SK-N-SH treated with all-trans-retinoic acid at 6 μM for 48 hours (cell line): ENCODE measurements at regions not wholly inside any gene's neighbourhood (a gene's known extent, or its start where the extent isn't known, plus 50 kb on each side); places are given as distances from the start of the nearest gene placed in this dataset.

Experiments
- ATAC-seq: fragments of 200-7000 bp; cut with Tn5 transposase; 3 replicates; pipeline ENCODE4 v1.9.1; 2020; ENCODE audit warnings: mild to moderate bottlenecking, moderate library complexity
- ARNTL ChIP-seq: fragments of 450-650 bp; formaldehyde crosslinking; IDR thresholded peaks from 2 replicates; pipeline ENCODE4 v1.5.0; 2020; ENCODE audit warnings: low read depth, mild to moderate bottlenecking, moderate library complexity, borderline replicate concordance
- BACH2 ChIP-seq: fragments of 250-450 bp; sonication (Bioruptor Pico); IDR thresholded peaks from 2 replicates; pipeline ENCODE4 v1.9.0; 2021; ENCODE audit warnings: mild to moderate bottlenecking, borderline replicate concordance
- CSDC2 ChIP-seq: fragments of 250-450 bp; sonication (Bioruptor Pico); IDR thresholded peaks from 2 replicates; pipeline ENCODE4 v1.5.0; 2020; ENCODE audit warnings: mild to moderate bottlenecking, moderate library complexity
- CSRNP3 ChIP-seq: fragments of 250-450 bp; sonication (Bioruptor Pico); IDR thresholded peaks from 2 replicates; pipeline ENCODE4 v1.5.1; 2021; ENCODE audit warnings: mild to moderate bottlenecking, moderate library complexity
- ESRRG ChIP-seq: fragments of 250-450 bp; sonication (Bioruptor Pico); IDR thresholded peaks from 2 replicates; pipeline ENCODE4 v1.6.1; 2021; ENCODE audit warnings: mild to moderate bottlenecking
- ISL1 ChIP-seq: fragments of 250-450 bp; sonication (Bioruptor Pico); IDR thresholded peaks from 2 replicates; pipeline ENCODE4 v2.1.2; 2022; ENCODE audit warnings: mild to moderate bottlenecking, moderate library complexity
- OSR1 ChIP-seq: fragments of 250-450 bp; sonication (Bioruptor Pico); IDR thresholded peaks from 2 replicates; pipeline ENCODE4 v1.8.0; 2022; ENCODE audit warnings: moderate library complexity, mild to moderate bottlenecking, inconsistent platforms
- PATZ1 ChIP-seq: fragments of 250-450 bp; sonication (Bioruptor Pico); IDR thresholded peaks from 2 replicates; pipeline ENCODE4 v1.8.0; 2020; ENCODE audit warnings: mild to moderate bottlenecking, moderate library complexity, borderline replicate concordance
- POU6F1 ChIP-seq: fragments of 250-450 bp; sonication (Bioruptor Pico); IDR thresholded peaks from 2 replicates; pipeline ENCODE4 v1.8.0; 2021; ENCODE audit warnings: low read depth, mild to moderate bottlenecking, moderate library complexity, borderline replicate concordance
- PPARA ChIP-seq: fragments of 250-450 bp; sonication (Bioruptor Pico); IDR thresholded peaks from 2 replicates; pipeline ENCODE4 v1.5.0; 2020; ENCODE audit warnings: mild to moderate bottlenecking, borderline replicate concordance
- RARB ChIP-seq: fragments of 250-450 bp; sonication (Bioruptor Pico); IDR thresholded peaks from 2 replicates; pipeline ENCODE4 v1.8.0; 2021; ENCODE audit warnings: mild to moderate bottlenecking, moderate library complexity
- SNAI2 ChIP-seq: fragments of 250-450 bp; sonication (Bioruptor Pico); IDR thresholded peaks from 2 replicates; pipeline ENCODE4 v1.5.0; 2020; ENCODE audit warnings: mild to moderate bottlenecking, moderate library complexity
- TCF4 ChIP-seq: fragments of 250-450 bp; sonication (Bioruptor Pico); IDR thresholded peaks from 2 replicates; pipeline ENCODE4 v1.8.0; 2021; ENCODE audit warnings: mild to moderate bottlenecking, moderate library complexity, borderline replicate concordance
- TOX ChIP-seq: fragments of 250-450 bp; sonication (Bioruptor Pico); IDR thresholded peaks from 2 replicates; pipeline ENCODE4 v1.8.0; 2021; ENCODE audit warnings: mild to moderate bottlenecking, moderate library complexity, borderline replicate concordance
- TSHZ2 ChIP-seq: fragments of 250-450 bp; sonication (Bioruptor Pico); IDR thresholded peaks from 2 replicates; pipeline ENCODE4 v1.5.0; 2020; ENCODE audit warnings: mild to moderate bottlenecking, moderate library complexity
- ZC3H10 ChIP-seq: fragments of 250-450 bp; sonication (Bioruptor Pico); IDR thresholded peaks from 2 replicates; pipeline ENCODE4 v1.5.1; 2021; ENCODE audit warnings: mild to moderate bottlenecking, moderate library complexity
- ZFP3 ChIP-seq: fragments of 250-450 bp; sonication (Bioruptor Pico); IDR thresholded peaks from 2 replicates; pipeline ENCODE4 v1.5.0; 2020; ENCODE audit warnings: mild to moderate bottlenecking, moderate library complexity
- ZFP30 ChIP-seq: fragments of 450-650 bp; formaldehyde crosslinking; IDR thresholded peaks from 2 replicates; pipeline ENCODE4 v1.5.0; 2022; ENCODE audit warnings: mild to moderate bottlenecking, moderate library complexity
- ZNF70 ChIP-seq: fragments of 450-650 bp; formaldehyde crosslinking; IDR thresholded peaks from 2 replicates; pipeline ENCODE4 v1.5.0; 2020; ENCODE audit warnings: mild to moderate bottlenecking, moderate library complexity

GRCh38 chr7:156115582-156115981, 303.3 kb upstream of the SHH start (continued):
- TF ChIP-seq TSHZ2 (no peak), CSDC2 (no peak), ZNF70 (CRISPR knock-in tag) (no peak), ARNTL (CRISPR knock-in tag) (no peak), TCF4 (CRISPR knock-in tag) (no peak), PPARA (CRISPR knock-in tag) (no peak)

- ATAC-seq: no peak
- TF ChIP-seq OSR1 (CRISPR knock-in tag): no peak
- no peak for TF ChIP-seq RARB (CRISPR knock-in tag)
- TF ChIP-seq ESRRG (CRISPR knock-in tag): no peak
- no peak for TF ChIP-seq PPARA (CRISPR knock-in tag)
- TF ChIP-seq BACH2: no peak
Measured at GRCh38 chr7:156113731-156114130, 301.5 kb upstream of the SHH start.

GRCh38 chr7:156109988-156110387, 297.7 kb upstream of the SHH start:
- ATAC-seq: no peak
- TF ChIP-seq POU6F1 (CRISPR knock-in tag) (no peak), ZFP3 (CRISPR knock-in tag) (no peak), CSDC2 (no peak), ZFP30 (CRISPR knock-in tag) (no peak), SNAI2 (no peak), ESRRG (CRISPR knock-in tag) (no peak), TOX (CRISPR knock-in tag) (no peak), TCF4 (CRISPR knock-in tag) (no peak), CSRNP3 (CRISPR knock-in tag) (no peak), ZC3H10 (CRISPR knock-in tag) (no peak), TSHZ2 (no peak), PATZ1 (no peak), ARNTL (CRISPR knock-in tag) (no peak), ISL1 (CRISPR knock-in tag) (no peak), BACH2 (no peak)
